GM12874 (cell line): ENCODE measurements at regions not wholly inside any gene's neighbourhood (a gene's known extent, or its start where the extent isn't known, plus 50 kb on each side); places are given as distances from the start of the nearest gene placed in this dataset.

ENCODE experiments used
- TF ChIP-seq, protein P1 (sequence below): IDR thresholded peaks from 2 replicates; pipeline ENCODE4 v1.5.1; 2011; ENCODE audit warnings: low read depth, mild to moderate bottlenecking, control low read depth, low read length, moderate library complexity; ENCODE audit not compliant: insufficient read depth

DNA sequence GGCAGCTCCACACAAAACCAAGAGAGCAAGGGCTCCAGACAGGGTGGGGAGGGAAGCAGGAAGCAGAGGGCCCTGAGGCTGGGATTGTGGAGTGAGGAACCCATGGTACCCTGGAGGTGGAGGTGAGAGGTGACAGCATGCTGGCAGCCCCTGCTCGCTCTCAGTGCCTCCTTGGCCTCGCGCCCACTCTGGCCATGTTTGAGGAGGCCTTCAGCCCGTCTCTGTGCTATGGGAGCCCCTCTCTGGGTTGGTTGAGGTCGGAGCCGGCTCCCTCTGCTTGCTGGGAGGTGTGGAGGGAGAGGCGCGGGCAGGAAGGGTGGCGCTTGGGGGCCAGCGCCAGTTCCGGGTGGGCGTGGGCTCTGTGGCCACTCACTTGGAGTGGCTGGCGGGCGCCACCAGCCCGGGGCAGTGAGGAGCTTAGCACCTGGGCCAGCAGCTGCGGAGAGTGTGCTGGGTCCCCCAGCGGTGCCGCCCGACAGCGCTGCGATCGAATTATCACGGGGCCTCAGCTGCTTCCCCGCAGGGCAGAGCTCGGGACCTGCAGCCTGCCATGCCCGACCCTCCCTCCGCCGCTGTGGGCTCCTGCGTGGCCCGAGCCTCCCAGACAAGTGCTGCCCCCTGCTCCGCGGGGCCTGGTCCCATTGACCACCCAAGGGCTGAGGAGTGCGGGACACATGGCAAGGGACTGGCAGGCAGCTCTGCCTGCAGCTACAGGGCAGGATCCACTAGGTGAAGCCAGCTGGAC, 196.0 kb downstream of the DACT1 start:
- TF ChIP-seq, protein P1, sequence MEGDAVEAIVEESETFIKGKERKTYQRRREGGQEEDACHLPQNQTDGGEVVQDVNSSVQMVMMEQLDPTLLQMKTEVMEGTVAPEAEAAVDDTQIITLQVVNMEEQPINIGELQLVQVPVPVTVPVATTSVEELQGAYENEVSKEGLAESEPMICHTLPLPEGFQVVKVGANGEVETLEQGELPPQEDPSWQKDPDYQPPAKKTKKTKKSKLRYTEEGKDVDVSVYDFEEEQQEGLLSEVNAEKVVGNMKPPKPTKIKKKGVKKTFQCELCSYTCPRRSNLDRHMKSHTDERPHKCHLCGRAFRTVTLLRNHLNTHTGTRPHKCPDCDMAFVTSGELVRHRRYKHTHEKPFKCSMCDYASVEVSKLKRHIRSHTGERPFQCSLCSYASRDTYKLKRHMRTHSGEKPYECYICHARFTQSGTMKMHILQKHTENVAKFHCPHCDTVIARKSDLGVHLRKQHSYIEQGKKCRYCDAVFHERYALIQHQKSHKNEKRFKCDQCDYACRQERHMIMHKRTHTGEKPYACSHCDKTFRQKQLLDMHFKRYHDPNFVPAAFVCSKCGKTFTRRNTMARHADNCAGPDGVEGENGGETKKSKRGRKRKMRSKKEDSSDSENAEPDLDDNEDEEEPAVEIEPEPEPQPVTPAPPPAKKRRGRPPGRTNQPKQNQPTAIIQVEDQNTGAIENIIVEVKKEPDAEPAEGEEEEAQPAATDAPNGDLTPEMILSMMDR: no peak

DNA sequence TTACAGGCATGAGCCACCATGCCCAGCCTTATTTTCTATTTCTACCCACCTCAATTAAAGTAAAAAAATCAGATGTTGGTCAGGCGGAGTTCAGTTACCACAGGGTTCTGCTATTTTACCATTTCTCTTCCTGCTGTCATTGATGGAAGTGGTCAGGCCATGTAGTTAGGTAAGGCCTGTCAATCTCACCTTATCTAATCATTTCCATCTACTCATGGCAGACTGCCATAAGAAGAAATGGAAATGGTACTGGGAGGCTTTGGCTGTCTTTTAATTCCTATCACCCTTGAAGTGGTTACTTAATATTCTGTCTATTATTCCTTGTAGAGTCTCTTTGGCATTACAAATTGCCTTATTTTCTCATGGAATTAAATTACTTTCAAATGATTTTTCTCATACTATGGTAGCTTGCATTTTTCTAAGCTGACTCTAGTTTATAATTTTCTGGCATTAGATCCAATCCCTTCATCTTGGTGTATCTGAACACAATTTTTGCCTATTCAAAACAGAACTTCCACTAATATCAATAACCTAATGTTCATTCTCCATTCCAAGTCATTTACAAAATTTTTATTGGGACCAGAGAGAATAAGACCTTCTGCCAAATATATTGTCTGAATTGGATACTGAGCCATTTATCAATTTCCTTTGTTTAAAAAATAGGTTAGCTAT, 198.7 kb downstream of the DACT1 start:
- TF ChIP-seq, protein P1: no peak

DNA sequence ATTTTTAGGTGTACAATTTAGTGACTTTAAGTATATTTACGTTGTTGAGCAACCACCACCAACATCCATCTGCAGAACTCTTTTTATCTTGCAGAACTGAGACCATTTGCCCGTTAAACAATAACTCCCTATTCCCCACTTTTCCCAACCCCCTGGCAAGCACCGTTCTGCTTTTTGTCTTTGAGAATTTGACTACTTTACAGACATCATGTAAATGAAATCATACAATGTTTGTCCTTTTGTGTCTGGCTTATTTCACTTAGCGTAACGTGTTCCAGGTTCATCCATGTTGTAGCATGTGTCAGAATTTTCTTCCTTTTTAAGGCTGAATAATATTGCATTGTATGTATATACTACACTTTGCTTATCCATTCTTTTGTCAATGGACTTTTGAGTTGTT, 201.5 kb downstream of the DACT1 start:
- TF ChIP-seq, protein P1: no peak

DNA sequence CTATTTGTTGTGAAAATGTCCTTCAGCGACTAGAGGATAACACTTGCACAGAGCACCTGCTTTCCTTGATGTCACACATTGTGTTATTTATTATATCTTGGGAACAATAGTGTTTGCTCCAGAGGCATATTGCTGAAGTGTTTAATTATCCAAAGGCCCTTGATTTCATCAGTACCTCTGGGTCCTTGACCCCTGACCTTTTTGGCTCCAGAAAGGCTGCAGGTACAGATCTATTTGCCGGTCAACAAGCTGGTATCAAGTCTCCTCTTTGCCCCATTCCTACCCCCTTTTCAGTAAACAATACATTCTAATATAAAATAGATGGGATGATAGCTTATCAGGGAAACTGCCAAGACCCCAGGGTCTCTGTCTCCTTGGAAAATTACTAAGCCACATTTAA, 206.8 kb downstream of the DACT1 start:
- TF ChIP-seq, protein P1: no peak

DNA sequence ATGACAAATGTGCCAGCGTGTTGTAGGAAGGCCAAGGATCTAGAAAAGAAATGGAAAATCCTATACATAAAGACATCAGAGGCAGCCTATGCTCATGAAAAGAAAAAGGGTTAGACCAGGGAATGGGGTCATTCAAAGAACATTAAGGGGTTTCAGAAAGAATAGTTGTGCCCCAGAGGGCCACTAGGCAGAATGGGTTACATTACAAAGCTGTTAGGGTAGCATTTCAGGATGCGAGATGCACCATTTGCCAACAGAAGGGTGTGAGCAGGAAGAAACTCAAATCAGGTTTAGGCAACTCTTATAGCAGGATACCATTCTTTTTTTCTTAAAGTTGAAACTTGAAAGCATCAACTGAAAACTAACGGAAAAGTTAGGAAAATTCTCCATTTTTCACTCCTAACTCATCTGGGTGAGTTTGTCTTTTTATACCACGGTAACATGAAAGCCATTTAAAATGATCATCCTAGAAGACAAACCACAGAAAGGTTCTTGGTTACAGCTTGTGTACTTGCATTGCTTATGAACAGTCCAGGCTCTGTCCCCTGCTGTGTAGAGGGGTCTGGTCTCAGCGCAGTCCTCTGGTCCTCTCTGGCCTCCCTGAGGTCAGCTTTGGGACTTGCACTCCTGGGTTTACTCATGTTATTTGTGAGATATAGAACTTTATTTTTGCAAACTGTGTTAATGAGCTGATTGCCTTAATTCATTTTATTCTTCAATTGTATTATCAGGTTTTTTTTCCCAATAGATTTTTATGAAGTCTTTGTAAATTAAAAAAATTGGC, 209.1 kb downstream of the DACT1 start:
- TF ChIP-seq, protein P1: no peak

DNA sequence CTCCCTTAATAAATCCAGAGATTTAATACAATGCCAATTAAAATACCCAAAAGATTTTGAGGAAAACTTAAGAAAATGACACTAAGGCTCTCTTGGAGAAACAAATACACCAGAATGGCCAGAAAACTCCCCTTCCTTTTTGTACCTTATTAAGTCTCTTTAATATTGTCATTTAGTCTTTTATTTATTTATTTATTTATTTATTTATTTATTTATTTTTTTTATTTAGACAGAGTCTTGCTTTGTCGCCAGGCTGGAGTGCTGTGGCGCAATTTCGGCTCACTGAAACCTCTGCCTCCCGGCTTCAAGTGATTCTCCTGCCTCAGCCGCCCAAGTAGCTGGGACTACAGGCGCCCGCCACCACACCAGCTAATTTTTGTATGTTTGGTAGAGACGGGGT, 210.6 kb downstream of the DACT1 start:
- TF ChIP-seq, protein P1: no peak

DNA sequence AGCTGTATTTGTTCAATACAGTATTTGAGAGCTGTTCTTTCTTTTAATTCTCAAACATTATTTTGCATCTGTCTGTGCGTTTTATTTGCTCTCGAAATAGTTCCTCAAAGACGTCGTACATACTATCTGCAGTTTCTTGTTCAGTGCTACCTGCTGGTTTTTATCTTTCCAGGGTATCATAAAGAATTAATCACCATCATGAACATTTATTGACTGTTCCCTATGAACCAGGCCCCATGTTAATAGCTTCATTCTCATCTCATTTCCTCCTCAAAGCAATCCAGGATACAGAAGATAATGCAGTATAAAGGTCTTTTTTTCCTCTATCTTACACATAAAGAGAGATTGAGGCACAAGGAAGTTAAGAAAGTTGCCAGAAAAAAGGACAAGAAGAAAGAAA, 211.8 kb downstream of the DACT1 start:
- TF ChIP-seq, protein P1: no peak
